ENCODE measurements at regions not wholly inside any gene's neighbourhood (a gene's known extent, or its start where the extent isn't known, plus 50 kb on each side); places are given as distances from the start of the nearest gene placed in this dataset.

DNA sequence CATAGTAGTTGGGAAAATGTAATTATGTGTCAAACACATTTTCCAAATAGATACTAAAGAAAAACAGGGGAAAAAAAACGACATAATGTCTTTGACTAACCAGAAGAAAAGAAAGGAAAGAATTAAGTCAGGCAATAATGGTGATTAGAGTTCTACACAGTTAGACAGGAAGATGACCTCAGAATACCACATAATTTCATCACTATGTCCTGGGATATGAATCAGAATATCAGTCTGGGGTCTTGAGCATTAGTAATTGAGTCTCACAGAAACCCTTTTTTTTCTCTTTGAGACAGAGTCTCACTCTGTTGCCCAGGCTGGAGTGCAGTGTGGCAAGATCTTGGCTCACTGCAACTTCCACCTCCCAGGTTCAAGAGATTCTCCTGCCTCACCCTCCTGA is 503.4 kb downstream of the SLITRK1 start:
- no peak for DNase-seq (ENCODE audit: low read depth)
- no peak overlapping the region for H3K4me3 ChIP-seq (ENCODE audit: low read length)
- TF ChIP-seq, protein P1, sequence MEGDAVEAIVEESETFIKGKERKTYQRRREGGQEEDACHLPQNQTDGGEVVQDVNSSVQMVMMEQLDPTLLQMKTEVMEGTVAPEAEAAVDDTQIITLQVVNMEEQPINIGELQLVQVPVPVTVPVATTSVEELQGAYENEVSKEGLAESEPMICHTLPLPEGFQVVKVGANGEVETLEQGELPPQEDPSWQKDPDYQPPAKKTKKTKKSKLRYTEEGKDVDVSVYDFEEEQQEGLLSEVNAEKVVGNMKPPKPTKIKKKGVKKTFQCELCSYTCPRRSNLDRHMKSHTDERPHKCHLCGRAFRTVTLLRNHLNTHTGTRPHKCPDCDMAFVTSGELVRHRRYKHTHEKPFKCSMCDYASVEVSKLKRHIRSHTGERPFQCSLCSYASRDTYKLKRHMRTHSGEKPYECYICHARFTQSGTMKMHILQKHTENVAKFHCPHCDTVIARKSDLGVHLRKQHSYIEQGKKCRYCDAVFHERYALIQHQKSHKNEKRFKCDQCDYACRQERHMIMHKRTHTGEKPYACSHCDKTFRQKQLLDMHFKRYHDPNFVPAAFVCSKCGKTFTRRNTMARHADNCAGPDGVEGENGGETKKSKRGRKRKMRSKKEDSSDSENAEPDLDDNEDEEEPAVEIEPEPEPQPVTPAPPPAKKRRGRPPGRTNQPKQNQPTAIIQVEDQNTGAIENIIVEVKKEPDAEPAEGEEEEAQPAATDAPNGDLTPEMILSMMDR (conservative IDR thresholded peaks at IDR 0.05; ENCODE audit: low read depth, low read length): no peak

DNA sequence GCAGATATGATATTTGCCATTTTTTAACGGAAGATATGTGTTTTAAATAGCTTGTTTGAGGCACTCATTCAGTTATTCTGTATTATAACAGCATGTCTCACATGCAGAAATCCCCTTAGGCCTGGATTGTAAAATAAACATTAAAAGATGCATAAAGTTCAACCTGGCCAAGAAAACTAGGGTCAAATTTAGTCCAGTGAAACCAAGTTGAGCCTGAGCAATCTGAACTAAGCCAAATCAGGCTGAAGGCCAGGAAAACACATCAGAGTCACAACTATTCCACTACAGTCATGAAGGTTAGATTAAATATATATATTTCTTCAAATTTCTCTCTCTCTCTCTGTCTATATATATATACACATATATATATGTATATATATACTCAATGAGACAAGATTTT is 504.8 kb downstream of the SLITRK1 start:
- DNase-seq (ENCODE audit: low read depth): peak; percentile 4
- H3K4me3 ChIP-seq (ENCODE audit: low read length): no peak overlapping the region
- TF ChIP-seq, protein P1 (conservative IDR thresholded peaks at IDR 0.05; ENCODE audit: low read depth, low read length): no peak

DNA sequence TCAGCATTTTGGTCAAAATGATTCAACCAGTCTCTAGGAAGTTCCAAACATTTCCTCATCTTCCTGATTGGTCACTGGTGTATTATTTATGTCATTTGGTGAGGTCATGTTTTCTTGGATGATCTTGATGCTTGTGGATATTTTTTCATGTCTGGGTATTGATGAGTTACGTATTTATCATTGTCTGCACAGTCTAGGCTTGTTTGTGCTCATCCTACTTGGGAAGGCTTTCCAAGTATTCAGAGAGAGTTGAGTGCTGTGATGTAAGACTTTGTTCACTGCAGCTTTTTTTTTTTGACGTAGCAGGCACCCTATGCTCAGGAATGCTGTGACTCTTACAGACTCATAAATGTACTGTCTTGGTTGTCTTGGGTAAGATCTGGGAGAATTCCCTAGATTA is 509.5 kb downstream of the SLITRK1 start:
- TF ChIP-seq, protein P1 (conservative IDR thresholded peaks at IDR 0.05; ENCODE audit: low read depth, low read length): no peak
- no peak overlapping the region for H3K4me3 ChIP-seq (ENCODE audit: low read length)
- no peak for DNase-seq (ENCODE audit: low read depth)

DNA sequence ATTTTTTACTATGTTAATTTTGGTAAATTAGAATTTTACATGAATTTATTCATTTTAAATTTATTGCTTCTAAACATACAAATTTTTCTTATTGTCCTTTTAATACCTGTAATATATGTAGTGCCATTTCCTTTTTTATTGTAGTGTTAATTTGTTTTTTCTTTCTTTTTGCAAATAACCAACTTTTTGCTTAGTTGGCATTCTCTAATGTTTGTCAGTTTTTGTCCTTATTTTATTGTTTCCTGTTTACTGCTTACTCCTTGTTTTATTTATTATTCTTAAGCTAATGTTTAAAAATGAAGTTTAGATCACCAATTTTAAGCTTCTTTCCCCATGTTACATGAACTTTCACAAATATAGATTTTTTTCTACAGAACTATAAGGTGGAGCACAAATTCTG is 516.6 kb downstream of the SLITRK1 start:
- no peak for DNase-seq (ENCODE audit: low read depth)
- TF ChIP-seq, protein P1 (conservative IDR thresholded peaks at IDR 0.05; ENCODE audit: low read depth, low read length): no peak
- no peak overlapping the region for H3K4me3 ChIP-seq (ENCODE audit: low read length)

DNA sequence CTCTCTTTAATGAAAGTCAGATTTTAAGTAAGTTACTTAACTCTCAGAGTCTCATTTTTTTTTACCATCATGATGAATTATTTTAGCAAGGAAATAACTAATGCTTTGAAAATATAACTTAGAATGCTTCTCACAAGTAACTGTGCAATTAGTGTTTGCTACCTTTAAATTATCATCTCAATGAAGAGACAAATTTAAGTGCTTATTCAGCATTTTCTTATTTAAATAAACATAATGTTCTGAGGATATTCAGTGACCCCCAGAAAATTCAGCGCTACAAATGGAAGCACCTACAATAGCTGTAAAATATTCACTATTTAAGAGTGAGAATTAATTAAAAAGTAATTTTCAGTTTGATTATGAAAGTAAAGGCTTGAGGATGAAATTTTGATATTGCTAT is 527.2 kb downstream of the SLITRK1 start:
- TF ChIP-seq, protein P1 (conservative IDR thresholded peaks at IDR 0.05; ENCODE audit: low read depth, low read length): no peak
- H3K4me3 ChIP-seq (ENCODE audit: low read length): no peak overlapping the region
- no peak for DNase-seq (ENCODE audit: low read depth)

DNA sequence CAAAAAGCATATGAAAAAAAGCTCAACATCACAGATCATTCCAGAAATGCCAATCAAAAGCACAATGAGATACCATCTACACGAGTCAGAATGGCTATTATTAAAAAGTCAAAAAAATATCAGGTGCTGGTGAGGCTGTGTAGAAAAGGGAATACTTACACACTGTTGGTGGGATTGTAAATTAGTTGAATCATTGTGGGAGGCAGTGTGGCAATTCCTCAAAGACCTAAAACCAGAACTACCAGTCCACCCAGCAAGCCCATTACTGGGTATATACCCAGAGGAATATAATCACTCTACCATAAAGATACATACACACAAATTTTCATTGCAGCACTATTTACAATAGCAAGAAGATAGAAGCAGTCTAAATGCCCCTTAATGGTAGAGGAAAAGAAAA is 529.9 kb downstream of the SLITRK1 start:
- DNase-seq (ENCODE audit: low read depth): no peak
- H3K4me3 ChIP-seq (ENCODE audit: low read length): no peak overlapping the region
- TF ChIP-seq, protein P1 (conservative IDR thresholded peaks at IDR 0.05; ENCODE audit: low read depth, low read length): no peak

DNA sequence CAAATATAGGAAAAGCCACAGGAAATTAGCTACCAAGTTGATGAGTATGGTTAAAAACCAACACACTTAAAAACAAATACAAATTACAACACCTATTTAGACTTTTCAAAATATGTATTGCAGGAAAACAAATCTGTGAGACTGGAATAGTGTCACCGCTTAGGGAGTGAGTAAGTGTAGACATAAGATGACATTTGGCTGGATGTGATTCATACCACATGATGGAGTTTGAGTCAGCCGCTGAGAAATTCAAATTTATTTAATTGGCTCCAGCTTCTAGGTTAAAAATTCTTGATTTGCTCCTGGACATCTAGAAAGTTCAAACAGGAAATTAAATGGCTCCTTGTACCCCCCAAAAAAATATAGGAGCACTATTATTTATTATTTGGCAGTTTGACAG is 531.7 kb downstream of the SLITRK1 start:
- no peak overlapping the region for H3K4me3 ChIP-seq (ENCODE audit: low read length)
- TF ChIP-seq, protein P1 (conservative IDR thresholded peaks at IDR 0.05; ENCODE audit: low read depth, low read length): no peak
- peak; percentile 8 for DNase-seq (ENCODE audit: low read depth)
